Lower lobe of right lung (tissue), 2 donors: ENCODE measurements at regions not wholly inside any gene's neighbourhood (a gene's known extent, or its start where the extent isn't known, plus 50 kb on each side); places are given as distances from the start of the nearest gene placed in this dataset.

Experiments used
- ATAC-seq, 2 donors: fragments of 200-7000 bp; cut with Tn5 transposase; one replicate each; pipeline ENCODE4 v1.9.1; 2020 to 2022; ENCODE audit warnings: mild to moderate bottlenecking in 2 of 2, moderate library complexity in 2 of 2
- DNase-seq: peaks from one replicate; pipeline ENCODE4 v3.0.0-alpha.2; 2020
- H3K27ac ChIP-seq: fragments of 200-600 bp; one replicate; pipeline ENCODE4 v1.8.0; 2022
- H3K27me3 ChIP-seq: fragments of 200-600 bp; one replicate; pipeline ENCODE4 v1.8.0; 2022; ENCODE audit warnings: low read depth
- H3K36me3 ChIP-seq: fragments of 200-600 bp; one replicate; pipeline ENCODE4 v1.8.0; 2022; ENCODE audit warnings: mild to moderate bottlenecking
- H3K4me1 ChIP-seq: fragments of 200-600 bp; one replicate; pipeline ENCODE4 v1.8.0; 2022
- H3K4me3 ChIP-seq: fragments of 200-600 bp; one replicate; pipeline ENCODE4 v1.8.0; 2022; ENCODE audit warnings: mild to moderate bottlenecking
- H3K9me3 ChIP-seq: fragments of 200-600 bp; one replicate; pipeline ENCODE4 v1.8.0; 2022
- CTCF ChIP-seq: fragments of 200-600 bp; IDR thresholded peaks from one replicate; pipeline ENCODE4 v1.8.0; 2022; ENCODE audit warnings: antibody characterized with exemption, mild to moderate bottlenecking
- intact Hi-C: fragments of 100-400 bp; cut with DNase I; formaldehyde crosslinking; loops from one replicate; pipeline ENCODE4 v1.11.0; 2022
- donor health status: DM: no; HTN: yes; CAD: no; lungs with severe emphysema.

DNA sequence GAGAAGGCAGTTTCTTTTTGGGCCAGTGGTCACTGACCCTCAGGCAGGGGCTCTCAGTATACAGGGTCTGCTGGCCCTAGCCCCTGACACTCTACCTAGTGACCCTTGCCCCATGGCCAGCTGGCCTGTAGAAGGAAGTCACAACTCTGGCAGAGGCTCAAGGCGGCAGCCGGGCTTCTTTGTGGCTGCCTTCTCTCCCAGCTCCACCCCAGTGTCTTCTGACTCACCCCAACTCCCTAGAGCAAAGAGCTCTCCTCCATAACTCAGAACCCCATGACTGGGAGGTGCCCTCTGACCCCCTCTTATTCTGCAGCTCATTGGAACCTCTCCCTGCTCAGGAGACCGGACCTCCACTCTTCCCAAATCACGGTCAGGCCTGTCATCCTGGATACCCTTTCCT, 358.2 kb downstream of the FGFR2 start:
- Histone ChIP-seq H3K4me3 (no peak overlapping the region), H3K4me1 (no peaks in the 10 kb centered on the region), H3K9me3 (peaks cover 6% of the 10 kb centered on the region), H3K27me3 (no peaks in the 10 kb centered on the region), H3K36me3 (no peaks in the 10 kb centered on the region), H3K27ac (no peak overlapping the region)
- TF ChIP-seq CTCF = no peak
- ATAC-seq = peak; percentile 59 to 68
- intact Hi-C loops = no loop called here
- peak; percentile 55 for DNase-seq

- no peak for TF ChIP-seq CTCF
- Histone ChIP-seq H3K27me3 (no peaks in the 10 kb centered on the region), H3K36me3 (no peaks in the 10 kb centered on the region), H3K4me1 (no peaks in the 10 kb centered on the region), H3K9me3 (peaks cover 6% of the 10 kb centered on the region), H3K4me3 (no peak overlapping the region), H3K27ac (no peak overlapping the region)
- ATAC-seq = no peak
- intact Hi-C loops = no loop called here
- no peak for DNase-seq
Measured at GRCh38 chr10:121240556-121240955, 357.7 kb downstream of the FGFR2 start.

DNA sequence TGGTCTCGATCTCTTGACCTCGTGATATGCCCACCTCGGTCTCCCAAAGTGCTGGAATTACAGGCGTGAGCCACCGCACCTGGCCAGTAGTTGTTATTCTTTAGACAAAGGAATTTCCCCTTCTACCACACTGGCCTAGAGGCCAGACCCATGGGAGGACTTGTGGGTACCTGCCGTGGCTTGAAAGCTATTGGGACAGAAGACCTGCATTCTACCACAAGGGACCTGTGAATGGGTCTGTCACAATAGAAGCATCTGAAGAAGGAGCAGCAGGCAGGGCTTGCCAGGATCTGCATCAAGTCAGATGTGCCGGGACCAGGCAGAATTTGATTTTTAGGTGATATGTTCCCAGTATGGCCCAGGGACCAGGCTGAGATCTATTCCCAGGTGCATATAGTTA, 356.9 kb downstream of the FGFR2 start:
- Histone ChIP-seq H3K4me1 (no peaks in the 10 kb centered on the region), H3K4me3 (no peak overlapping the region), H3K9me3 (peaks cover 6% of the 10 kb centered on the region), H3K27ac (no peak overlapping the region), H3K36me3 (no peaks in the 10 kb centered on the region), H3K27me3 (no peaks in the 10 kb centered on the region)
- no peak for TF ChIP-seq CTCF
- DNase-seq (no peak), ATAC-seq (no peak)
- intact Hi-C loops = no loop called here

DNA sequence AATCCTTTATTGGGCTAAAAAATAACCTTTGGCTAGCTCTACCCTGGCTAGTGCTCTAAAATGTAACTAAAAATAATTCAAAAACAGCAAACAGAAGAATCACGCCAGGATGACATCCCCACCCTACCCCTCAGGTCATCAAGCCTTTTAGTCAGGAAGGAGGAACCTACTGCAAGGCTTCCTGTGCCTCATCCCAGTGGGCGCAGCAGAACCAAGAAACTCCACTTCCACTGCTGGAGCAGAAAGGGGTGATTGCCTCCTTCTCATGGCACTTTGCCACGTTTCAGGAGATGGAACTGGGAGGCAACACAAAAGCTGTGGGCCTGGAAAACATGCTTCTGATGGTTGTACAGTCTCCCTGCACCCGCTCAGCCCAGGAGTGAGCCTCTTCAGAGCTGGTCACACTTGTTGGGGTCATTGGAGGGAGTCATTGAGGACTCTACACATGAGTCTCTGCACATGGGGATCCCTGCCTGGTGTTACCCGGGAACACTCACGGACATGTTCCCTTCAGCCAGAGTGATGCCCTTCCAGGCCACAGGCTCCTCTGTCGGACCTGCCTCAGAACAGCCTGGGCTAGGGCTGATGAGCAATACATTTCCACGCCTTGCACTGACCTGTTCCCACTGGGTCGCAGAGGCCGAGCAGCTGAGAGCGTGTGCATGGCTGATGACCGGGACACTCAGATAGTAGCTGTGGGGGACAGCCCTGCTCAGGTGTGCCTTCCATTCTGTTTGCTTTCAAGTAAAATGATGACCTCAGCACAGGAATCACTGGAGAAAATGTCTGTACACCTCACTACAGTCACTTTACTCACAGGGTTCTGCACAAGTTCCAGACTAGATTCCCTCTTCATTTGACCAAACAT, 355.3 kb downstream of the FGFR2 start:
- H3K36me3 ChIP-seq = no peaks in the 10 kb centered on the region
- no peak for TF ChIP-seq CTCF
- DNase-seq = no peak
- H3K27ac ChIP-seq = no peak overlapping the region
- no peaks in the 10 kb centered on the region for H3K4me1 ChIP-seq
- intact Hi-C loops = no loop called here
- no peaks in the 10 kb centered on the region for H3K27me3 ChIP-seq
- ATAC-seq = no peak
- H3K9me3 ChIP-seq = peaks cover under 1% of the 10 kb centered on the region
- no peak overlapping the region for H3K4me3 ChIP-seq

DNA sequence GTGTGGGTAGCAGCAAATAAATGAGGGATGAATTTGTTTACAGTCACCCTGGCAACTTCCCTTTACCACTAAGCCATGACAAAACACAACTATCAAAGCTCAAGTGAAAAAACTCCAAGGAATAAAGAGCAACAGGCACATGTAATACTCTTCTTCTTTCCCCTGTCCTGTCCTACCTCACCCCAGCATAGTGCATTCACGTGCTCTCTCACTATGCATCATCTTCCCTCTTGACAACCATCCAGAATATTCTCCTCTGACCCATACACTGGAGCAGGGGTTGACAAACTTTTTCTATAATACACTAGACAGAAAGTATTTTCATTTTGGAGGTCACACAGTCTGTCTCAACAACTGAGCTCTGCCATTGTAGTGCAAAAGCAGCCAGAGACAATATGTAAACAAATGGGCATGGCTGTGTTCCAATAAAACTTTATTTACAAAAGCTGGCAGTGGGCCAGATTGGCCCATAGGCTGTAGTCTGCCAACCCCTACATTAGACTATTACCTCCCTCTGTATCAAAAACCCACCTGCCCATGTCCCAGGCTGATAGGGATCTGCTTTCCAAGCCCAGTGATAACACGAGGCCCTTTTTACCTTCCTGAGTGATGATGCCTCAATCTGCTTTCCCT, 354.5 kb downstream of the FGFR2 start:
- H3K27ac ChIP-seq = no peak overlapping the region
- ATAC-seq = no peak
- no peak overlapping the region for H3K4me3 ChIP-seq
- H3K36me3 ChIP-seq = no peaks in the 10 kb centered on the region
- no peaks in the 10 kb centered on the region for H3K27me3 ChIP-seq
- H3K9me3 ChIP-seq = no peaks in the 10 kb centered on the region
- no peak for TF ChIP-seq CTCF
- H3K4me1 ChIP-seq = no peaks in the 10 kb centered on the region
- intact Hi-C loops = no loop called here
- DNase-seq = no peak
